Liver (tissue), 8 donors: ENCODE measurements at regions not wholly inside any gene's neighbourhood (a gene's known extent, or its start where the extent isn't known, plus 50 kb on each side); places are given as distances from the start of the nearest gene placed in this dataset.

Source experiments
- DNase-seq: peaks from one replicate; pipeline ENCODE4 v3.0.0-alpha.2; 2017; ENCODE audit warnings: low spot score
- H3K27ac ChIP-seq, 2 donors: one replicate each; pipeline ENCODE4 v1.7.0; 2013; ENCODE audit warnings: inconsistent platforms in 2 of 2, low read length in 2 of 2, control low read depth in 1 of 2, low read depth in 1 of 2, mild to moderate bottlenecking in 1 of 2
- H3K27me3 ChIP-seq, 4 donors: one replicate each; pipeline versions ENCODE4 v1.6.1 to v1.7.0; 2013; ENCODE audit warnings: low read length in 3 of 4, inconsistent platforms in 1 of 4, mild to moderate bottlenecking in 1 of 4, moderate library complexity in 1 of 4; ENCODE audit not compliant: control insufficient read depth in 4 of 4, insufficient read depth in 4 of 4
- H3K36me3 ChIP-seq, 4 donors: one replicate each; pipeline versions ENCODE4 v1.6.1 to v1.7.0; 2013; ENCODE audit warnings: low read length in 3 of 4, mild to moderate bottlenecking in 3 of 4, low read depth in 1 of 4, moderate library complexity in 1 of 4; ENCODE audit not compliant: control insufficient read depth in 4 of 4, insufficient read depth in 3 of 4
- H3K4me1 ChIP-seq, 4 donors: one replicate each; pipeline versions ENCODE4 v1.6.1 to v1.7.0; 2013; ENCODE audit warnings: low read length in 3 of 4, mild to moderate bottlenecking in 3 of 4, moderate library complexity in 1 of 4; ENCODE audit not compliant: control insufficient read depth in 4 of 4, insufficient read depth in 4 of 4
- H3K4me3 ChIP-seq, 3 donors: one replicate each; pipeline versions ENCODE4 v1.6.1 to v1.7.0; 2013; ENCODE audit warnings: low read length in 3 of 3, control low read depth in 1 of 3, low read depth in 1 of 3, mild to moderate bottlenecking in 1 of 3
- H3K9ac ChIP-seq, 2 donors: one replicate each; pipeline ENCODE4 v1.7.0; 2013; ENCODE audit warnings: low read length in 2 of 2, mild to moderate bottlenecking in 2 of 2, moderate library complexity in 2 of 2, control low read depth in 1 of 2, low read depth in 1 of 2
- H3K9me3 ChIP-seq, 4 donors: one replicate each; pipeline versions ENCODE4 v1.6.1 to v1.7.0; 2013; ENCODE audit warnings: low read length in 3 of 4; ENCODE audit not compliant: control insufficient read depth in 4 of 4
- EGR1 ChIP-seq, 2 donors: IDR thresholded peaks; 2 replicates each; pipeline ENCODE4 v1.6.1; 2016 to 2018; ENCODE audit warnings: antibody characterized with exemption in 2 of 2, low read depth in 2 of 2
- FOXA1 ChIP-seq: IDR thresholded peaks from 2 replicates; pipeline ENCODE4 v1.6.1; 2016; ENCODE audit warnings: antibody characterized with exemption
- FOXA2 ChIP-seq: IDR thresholded peaks from 2 replicates; pipeline ENCODE4 v1.6.1; 2016; ENCODE audit warnings: antibody characterized with exemption
- GABPA ChIP-seq, 2 donors: IDR thresholded peaks in 1 of 2; conservative IDR thresholded peaks in 1 of 2; 2 replicates each; pipeline ENCODE4 v1.6.1; 2016; ENCODE audit warnings: antibody characterized with exemption in 2 of 2, mild to moderate bottlenecking in 1 of 2, moderate library complexity in 1 of 2
- HNF4A ChIP-seq, 2 donors: conservative IDR thresholded peaks; 2 replicates each; pipeline ENCODE4 v1.6.1; 2016; ENCODE audit warnings: antibody characterized with exemption in 2 of 2, mild to moderate bottlenecking in 2 of 2
- JUND ChIP-seq, 2 donors: IDR thresholded peaks; 2 replicates each; pipeline ENCODE4 v1.6.1; 2016; ENCODE audit warnings: antibody characterized with exemption in 2 of 2
- NR2F2 ChIP-seq: IDR thresholded peaks from 2 replicates; pipeline ENCODE4 v1.6.1; 2016; ENCODE audit warnings: antibody characterized with exemption
- RAD21 ChIP-seq, 2 donors: IDR thresholded peaks; 2 replicates each; pipeline ENCODE4 v1.6.1; 2016; ENCODE audit warnings: antibody characterized with exemption in 2 of 2, mild to moderate bottlenecking in 2 of 2
- RXRA ChIP-seq, 2 donors: IDR thresholded peaks; 2 replicates each; pipeline ENCODE4 v1.6.1; 2017 to 2018; ENCODE audit warnings: antibody characterized with exemption in 2 of 2, mild to moderate bottlenecking in 1 of 2
- SP1 ChIP-seq: IDR thresholded peaks from 2 replicates; pipeline ENCODE4 v1.6.1; 2018; ENCODE audit warnings: antibody characterized with exemption, mild to moderate bottlenecking
- TAF1 ChIP-seq: conservative IDR thresholded peaks from 2 replicates; pipeline ENCODE4 v1.6.1; 2016; ENCODE audit warnings: antibody characterized with exemption, mild to moderate bottlenecking
- YY1 ChIP-seq: IDR thresholded peaks from 2 replicates; pipeline ENCODE4 v1.6.1; 2016; ENCODE audit warnings: antibody characterized with exemption, mild to moderate bottlenecking
- WGBS: extraction: QIAGEN DNeasy Blood & Tissue Kit; methylation state at CpG from one replicate; pipeline ENCODE4 v1.1.7; 2013; 5-methylcytosine and 5-hydroxymethylcytosine counted together
- TF ChIP-seq, protein P1 (sequence below): IDR thresholded peaks from 2 replicates; pipeline ENCODE4 v1.6.1; 2016; ENCODE audit warnings: antibody characterized with exemption
- TF ChIP-seq, protein P2 (sequence below): IDR thresholded peaks from 2 replicates; pipeline ENCODE4 v1.6.1; 2016; ENCODE audit warnings: antibody characterized with exemption
- TF ChIP-seq, protein P3 (sequence below): IDR thresholded peaks from 2 replicates; pipeline ENCODE4 v1.6.1; 2016; ENCODE audit warnings: antibody characterized with exemption
- TF ChIP-seq, protein P4 (sequence below): IDR thresholded peaks from 2 replicates; pipeline ENCODE4 v1.6.1; 2016; ENCODE audit warnings: antibody characterized with exemption, mild to moderate bottlenecking
- TF ChIP-seq, protein P5 (sequence below): fragments of 150-350 bp; IDR thresholded peaks from 2 replicates; pipeline ENCODE4 v1.5.1; 2017; ENCODE audit warnings: improper control_type of control experiment, low read depth, low read length; ENCODE audit not compliant: missing input control
- donor health status: healthy.
- donor health status: healthy.
- donor health status: healthy.
- donor health status: healthy.
- donor health status: healthy.

DNA sequence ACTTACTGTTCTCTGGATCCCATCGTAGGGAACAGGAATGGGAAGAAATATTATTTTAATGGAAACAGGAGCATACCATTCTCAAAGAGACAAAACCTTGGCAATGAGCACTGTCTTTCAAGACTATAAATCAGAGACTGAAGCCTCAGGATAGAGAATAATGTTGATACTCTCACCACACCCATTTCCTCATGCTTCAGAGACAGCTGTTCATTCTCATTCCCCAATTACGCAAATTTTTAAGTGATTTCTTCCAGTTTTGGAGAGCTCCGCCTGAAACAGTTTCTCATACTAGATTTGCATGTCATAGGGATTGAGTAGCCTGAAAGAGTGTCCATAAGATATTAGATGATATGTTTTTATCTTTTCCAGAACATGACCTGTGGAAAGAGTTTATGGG, 290.5 kb upstream of the RASA1 start:
- Histone ChIP-seq H3K9ac (no peak overlapping the region), H3K9me3 (no peaks in the 10 kb centered on the region), H3K36me3 (no peaks in the 10 kb centered on the region), H3K4me3 (no peak overlapping the region), H3K27ac (no peak overlapping the region), H3K4me1 (no peaks in the 10 kb centered on the region), H3K27me3 (peaks cover 0 to 10% (median 0%) of the 10 kb centered on the region in 4 donors)
- no peak for TF ChIP-seq FOXA2
- TF ChIP-seq SP1: no peak
- TF ChIP-seq, protein P1, sequence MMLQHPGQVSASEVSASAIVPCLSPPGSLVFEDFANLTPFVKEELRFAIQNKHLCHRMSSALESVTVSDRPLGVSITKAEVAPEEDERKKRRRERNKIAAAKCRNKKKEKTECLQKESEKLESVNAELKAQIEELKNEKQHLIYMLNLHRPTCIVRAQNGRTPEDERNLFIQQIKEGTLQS: no peak
- TF ChIP-seq HNF4A (conservative IDR thresholded peaks at IDR 0.05): no peak
- no peak for TF ChIP-seq RXRA (IDR thresholded peaks at IDR 0.05)
- TF ChIP-seq, protein P2, sequence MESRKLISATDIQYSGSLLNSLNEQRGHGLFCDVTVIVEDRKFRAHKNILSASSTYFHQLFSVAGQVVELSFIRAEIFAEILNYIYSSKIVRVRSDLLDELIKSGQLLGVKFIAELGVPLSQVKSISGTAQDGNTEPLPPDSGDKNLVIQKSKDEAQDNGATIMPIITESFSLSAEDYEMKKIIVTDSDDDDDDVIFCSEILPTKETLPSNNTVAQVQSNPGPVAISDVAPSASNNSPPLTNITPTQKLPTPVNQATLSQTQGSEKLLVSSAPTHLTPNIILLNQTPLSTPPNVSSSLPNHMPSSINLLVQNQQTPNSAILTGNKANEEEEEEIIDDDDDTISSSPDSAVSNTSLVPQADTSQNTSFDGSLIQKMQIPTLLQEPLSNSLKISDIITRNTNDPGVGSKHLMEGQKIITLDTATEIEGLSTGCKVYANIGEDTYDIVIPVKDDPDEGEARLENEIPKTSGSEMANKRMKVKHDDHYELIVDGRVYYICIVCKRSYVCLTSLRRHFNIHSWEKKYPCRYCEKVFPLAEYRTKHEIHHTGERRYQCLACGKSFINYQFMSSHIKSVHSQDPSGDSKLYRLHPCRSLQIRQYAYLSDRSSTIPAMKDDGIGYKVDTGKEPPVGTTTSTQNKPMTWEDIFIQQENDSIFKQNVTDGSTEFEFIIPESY: no peak
- TF ChIP-seq YY1: no peak
- TF ChIP-seq, protein P3, sequence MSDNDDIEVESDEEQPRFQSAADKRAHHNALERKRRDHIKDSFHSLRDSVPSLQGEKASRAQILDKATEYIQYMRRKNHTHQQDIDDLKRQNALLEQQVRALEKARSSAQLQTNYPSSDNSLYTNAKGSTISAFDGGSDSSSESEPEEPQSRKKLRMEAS: no peak
- TF ChIP-seq TAF1: no peak
- TF ChIP-seq, protein P4, sequence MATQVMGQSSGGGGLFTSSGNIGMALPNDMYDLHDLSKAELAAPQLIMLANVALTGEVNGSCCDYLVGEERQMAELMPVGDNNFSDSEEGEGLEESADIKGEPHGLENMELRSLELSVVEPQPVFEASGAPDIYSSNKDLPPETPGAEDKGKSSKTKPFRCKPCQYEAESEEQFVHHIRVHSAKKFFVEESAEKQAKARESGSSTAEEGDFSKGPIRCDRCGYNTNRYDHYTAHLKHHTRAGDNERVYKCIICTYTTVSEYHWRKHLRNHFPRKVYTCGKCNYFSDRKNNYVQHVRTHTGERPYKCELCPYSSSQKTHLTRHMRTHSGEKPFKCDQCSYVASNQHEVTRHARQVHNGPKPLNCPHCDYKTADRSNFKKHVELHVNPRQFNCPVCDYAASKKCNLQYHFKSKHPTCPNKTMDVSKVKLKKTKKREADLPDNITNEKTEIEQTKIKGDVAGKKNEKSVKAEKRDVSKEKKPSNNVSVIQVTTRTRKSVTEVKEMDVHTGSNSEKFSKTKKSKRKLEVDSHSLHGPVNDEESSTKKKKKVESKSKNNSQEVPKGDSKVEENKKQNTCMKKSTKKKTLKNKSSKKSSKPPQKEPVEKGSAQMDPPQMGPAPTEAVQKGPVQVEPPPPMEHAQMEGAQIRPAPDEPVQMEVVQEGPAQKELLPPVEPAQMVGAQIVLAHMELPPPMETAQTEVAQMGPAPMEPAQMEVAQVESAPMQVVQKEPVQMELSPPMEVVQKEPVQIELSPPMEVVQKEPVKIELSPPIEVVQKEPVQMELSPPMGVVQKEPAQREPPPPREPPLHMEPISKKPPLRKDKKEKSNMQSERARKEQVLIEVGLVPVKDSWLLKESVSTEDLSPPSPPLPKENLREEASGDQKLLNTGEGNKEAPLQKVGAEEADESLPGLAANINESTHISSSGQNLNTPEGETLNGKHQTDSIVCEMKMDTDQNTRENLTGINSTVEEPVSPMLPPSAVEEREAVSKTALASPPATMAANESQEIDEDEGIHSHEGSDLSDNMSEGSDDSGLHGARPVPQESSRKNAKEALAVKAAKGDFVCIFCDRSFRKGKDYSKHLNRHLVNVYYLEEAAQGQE: no peak
- TF ChIP-seq RAD21 (IDR thresholded peaks at IDR 0.05): no peak
- no peak for TF ChIP-seq JUND (IDR thresholded peaks at IDR 0.05)
- TF ChIP-seq, protein P5, sequence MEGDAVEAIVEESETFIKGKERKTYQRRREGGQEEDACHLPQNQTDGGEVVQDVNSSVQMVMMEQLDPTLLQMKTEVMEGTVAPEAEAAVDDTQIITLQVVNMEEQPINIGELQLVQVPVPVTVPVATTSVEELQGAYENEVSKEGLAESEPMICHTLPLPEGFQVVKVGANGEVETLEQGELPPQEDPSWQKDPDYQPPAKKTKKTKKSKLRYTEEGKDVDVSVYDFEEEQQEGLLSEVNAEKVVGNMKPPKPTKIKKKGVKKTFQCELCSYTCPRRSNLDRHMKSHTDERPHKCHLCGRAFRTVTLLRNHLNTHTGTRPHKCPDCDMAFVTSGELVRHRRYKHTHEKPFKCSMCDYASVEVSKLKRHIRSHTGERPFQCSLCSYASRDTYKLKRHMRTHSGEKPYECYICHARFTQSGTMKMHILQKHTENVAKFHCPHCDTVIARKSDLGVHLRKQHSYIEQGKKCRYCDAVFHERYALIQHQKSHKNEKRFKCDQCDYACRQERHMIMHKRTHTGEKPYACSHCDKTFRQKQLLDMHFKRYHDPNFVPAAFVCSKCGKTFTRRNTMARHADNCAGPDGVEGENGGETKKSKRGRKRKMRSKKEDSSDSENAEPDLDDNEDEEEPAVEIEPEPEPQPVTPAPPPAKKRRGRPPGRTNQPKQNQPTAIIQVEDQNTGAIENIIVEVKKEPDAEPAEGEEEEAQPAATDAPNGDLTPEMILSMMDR: no peak
- no peak for DNase-seq
- WGBS: 79% methylated on average over 3 of the region's 3 CpGs

DNA sequence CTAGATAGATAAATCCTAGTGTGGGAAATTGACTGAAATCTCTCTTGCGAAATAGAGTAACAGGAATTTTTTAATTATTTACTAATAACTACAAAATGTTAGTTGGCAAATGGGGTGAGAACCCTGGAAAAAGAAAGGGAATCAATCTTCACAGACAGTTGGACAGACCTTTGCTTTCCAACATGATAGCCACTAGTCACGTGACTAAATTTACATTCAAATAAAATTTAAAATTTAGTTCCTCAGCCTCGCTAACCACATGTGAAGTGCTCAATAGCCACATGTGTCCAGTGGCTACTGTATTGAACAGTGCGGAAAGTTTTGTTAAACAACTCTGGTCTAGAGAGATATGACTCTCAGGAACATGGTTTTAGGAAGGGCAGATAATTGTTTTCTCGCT, 289.9 kb upstream of the RASA1 start:
- Histone ChIP-seq H3K4me3 (no peak overlapping the region), H3K4me1 (no peaks in the 10 kb centered on the region), H3K9me3 (no peaks in the 10 kb centered on the region), H3K27me3 (peaks cover 0 to 10% (median 0%) of the 10 kb centered on the region in 4 donors), H3K36me3 (no peaks in the 10 kb centered on the region), H3K27ac (no peak overlapping the region), H3K9ac (no peak overlapping the region)
- no peak for DNase-seq
- 83% methylated on average over 5 of the region's 5 CpGs for WGBS
- no peak for TF ChIP-seq SP1
- TF ChIP-seq, protein P1: no peak
- TF ChIP-seq, protein P2: no peak
- no peak for TF ChIP-seq YY1
- no peak for TF ChIP-seq EGR1 (IDR thresholded peaks at IDR 0.05; ENCODE audit: low read depth in 2 of 2)
- TF ChIP-seq FOXA1: no peak
- TF ChIP-seq, protein P4: no peak
- no peak for TF ChIP-seq RAD21 (IDR thresholded peaks at IDR 0.05)
- TF ChIP-seq HNF4A (conservative IDR thresholded peaks at IDR 0.05): no peak
- no peak for TF ChIP-seq NR2F2
- TF ChIP-seq GABPA (IDR thresholded peaks at IDR 0.05 in 1 of 2, conservative IDR thresholded peaks at IDR 0.05 in 1 of 2): no peak
